ENCODE measurements at regions not wholly inside any gene's neighbourhood (a gene's known extent, or its start where the extent isn't known, plus 50 kb on each side); places are given as distances from the start of the nearest gene placed in this dataset.

GRCh38 chr14:51782435-51782834 lies 78.0 kb upstream of the GNG2 start:
- TF ChIP-seq SMC3 (IDR thresholded peaks at IDR 0.05; ENCODE audit: low read depth, low read length), result no peak
- TF ChIP-seq, protein P1, sequence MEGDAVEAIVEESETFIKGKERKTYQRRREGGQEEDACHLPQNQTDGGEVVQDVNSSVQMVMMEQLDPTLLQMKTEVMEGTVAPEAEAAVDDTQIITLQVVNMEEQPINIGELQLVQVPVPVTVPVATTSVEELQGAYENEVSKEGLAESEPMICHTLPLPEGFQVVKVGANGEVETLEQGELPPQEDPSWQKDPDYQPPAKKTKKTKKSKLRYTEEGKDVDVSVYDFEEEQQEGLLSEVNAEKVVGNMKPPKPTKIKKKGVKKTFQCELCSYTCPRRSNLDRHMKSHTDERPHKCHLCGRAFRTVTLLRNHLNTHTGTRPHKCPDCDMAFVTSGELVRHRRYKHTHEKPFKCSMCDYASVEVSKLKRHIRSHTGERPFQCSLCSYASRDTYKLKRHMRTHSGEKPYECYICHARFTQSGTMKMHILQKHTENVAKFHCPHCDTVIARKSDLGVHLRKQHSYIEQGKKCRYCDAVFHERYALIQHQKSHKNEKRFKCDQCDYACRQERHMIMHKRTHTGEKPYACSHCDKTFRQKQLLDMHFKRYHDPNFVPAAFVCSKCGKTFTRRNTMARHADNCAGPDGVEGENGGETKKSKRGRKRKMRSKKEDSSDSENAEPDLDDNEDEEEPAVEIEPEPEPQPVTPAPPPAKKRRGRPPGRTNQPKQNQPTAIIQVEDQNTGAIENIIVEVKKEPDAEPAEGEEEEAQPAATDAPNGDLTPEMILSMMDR (IDR thresholded peaks at IDR 0.05), result no peak
- no peak for TF ChIP-seq EZH2phosphoT487 (IDR thresholded peaks at IDR 0.05; ENCODE audit: borderline replicate concordance, low read depth)
- TF ChIP-seq MAX (IDR thresholded peaks at IDR 0.05; ENCODE audit: low read depth), result no peak
- TF ChIP-seq JUND (IDR thresholded peaks at IDR 0.05), result no peak
- no peak for TF ChIP-seq EP300 (IDR thresholded peaks at IDR 0.05; ENCODE audit: borderline replicate concordance in 1 of 2, low read depth in 1 of 2, low read length in 1 of 2)
- TF ChIP-seq ZBTB33 (IDR thresholded peaks at IDR 0.05; ENCODE audit: borderline replicate concordance, low read depth), result no peak
- no peak for TF ChIP-seq USF1 (IDR thresholded peaks at IDR 0.05; ENCODE audit: borderline replicate concordance, low read depth)
- no peak for TF ChIP-seq USF2 (IDR thresholded peaks at IDR 0.05; ENCODE audit: borderline replicate concordance, low read depth, low read length)
